ENCODE measurements at regions not wholly inside any gene's neighbourhood (a gene's known extent, or its start where the extent isn't known, plus 50 kb on each side); places are given as distances from the start of the nearest gene placed in this dataset.

- Histone ChIP-seq H3K4me1 (no peaks in the 10 kb centered on the region), H3K36me3 (no peaks in the 10 kb centered on the region), H3K27ac (no peak overlapping the region), H3K4me3 (no peak overlapping the region), H3K27me3 (no peaks in the 10 kb centered on the region), H3K9me3 (no peaks in the 10 kb centered on the region)
- no peak for TF ChIP-seq POLR2A (IDR thresholded peaks at IDR 0.05)
- TF ChIP-seq POLR2AphosphoS5 (IDR thresholded peaks at IDR 0.05; ENCODE audit: insufficient read depth in 1 of 2, low read depth in 1 of 2) = no peak
- TF ChIP-seq, protein P1, sequence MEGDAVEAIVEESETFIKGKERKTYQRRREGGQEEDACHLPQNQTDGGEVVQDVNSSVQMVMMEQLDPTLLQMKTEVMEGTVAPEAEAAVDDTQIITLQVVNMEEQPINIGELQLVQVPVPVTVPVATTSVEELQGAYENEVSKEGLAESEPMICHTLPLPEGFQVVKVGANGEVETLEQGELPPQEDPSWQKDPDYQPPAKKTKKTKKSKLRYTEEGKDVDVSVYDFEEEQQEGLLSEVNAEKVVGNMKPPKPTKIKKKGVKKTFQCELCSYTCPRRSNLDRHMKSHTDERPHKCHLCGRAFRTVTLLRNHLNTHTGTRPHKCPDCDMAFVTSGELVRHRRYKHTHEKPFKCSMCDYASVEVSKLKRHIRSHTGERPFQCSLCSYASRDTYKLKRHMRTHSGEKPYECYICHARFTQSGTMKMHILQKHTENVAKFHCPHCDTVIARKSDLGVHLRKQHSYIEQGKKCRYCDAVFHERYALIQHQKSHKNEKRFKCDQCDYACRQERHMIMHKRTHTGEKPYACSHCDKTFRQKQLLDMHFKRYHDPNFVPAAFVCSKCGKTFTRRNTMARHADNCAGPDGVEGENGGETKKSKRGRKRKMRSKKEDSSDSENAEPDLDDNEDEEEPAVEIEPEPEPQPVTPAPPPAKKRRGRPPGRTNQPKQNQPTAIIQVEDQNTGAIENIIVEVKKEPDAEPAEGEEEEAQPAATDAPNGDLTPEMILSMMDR (IDR thresholded peaks at IDR 0.05) = no peak
- no peak for DNase-seq (ENCODE audit: extremely low spot score in 2 of 2)
- intact Hi-C loops (cut with DNase I) = no loop called here
These were observed 233.6 kb upstream of the SOX4 start for GRCh38 chr6:21359926-21360325.

DNA sequence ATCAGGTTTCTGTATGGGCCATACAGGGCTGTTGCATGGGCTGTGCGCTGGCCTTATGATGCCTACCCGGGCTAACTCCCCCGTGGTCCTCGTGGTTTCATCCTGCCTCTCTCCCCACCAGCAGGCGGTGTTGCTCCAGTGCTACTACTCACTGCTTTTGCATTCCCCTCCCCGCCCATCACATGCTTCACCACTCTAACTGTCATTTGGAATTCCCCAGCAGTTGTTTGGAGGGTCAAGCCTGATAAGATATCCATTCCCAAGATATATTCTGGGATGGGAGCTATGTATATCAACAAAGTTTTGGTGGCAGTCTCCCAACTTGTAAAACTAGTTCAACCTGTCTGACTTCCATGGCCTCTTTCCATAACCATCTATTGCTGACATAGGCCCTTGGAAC is 233.2 kb upstream of the SOX4 start:
- no peaks in the 10 kb centered on the region for H3K4me1 ChIP-seq
- no peaks in the 10 kb centered on the region for H3K9me3 ChIP-seq
- TF ChIP-seq POLR2A (IDR thresholded peaks at IDR 0.05) = no peak
- TF ChIP-seq, protein P1 (IDR thresholded peaks at IDR 0.05) = no peak
- no peak for TF ChIP-seq POLR2AphosphoS5 (IDR thresholded peaks at IDR 0.05; ENCODE audit: insufficient read depth in 1 of 2, low read depth in 1 of 2)
- H3K36me3 ChIP-seq = no peaks in the 10 kb centered on the region
- no peak for DNase-seq (ENCODE audit: extremely low spot score in 2 of 2)
- H3K4me3 ChIP-seq = no peak overlapping the region
- intact Hi-C loops (cut with DNase I) = no loop called here
- no peaks in the 10 kb centered on the region for H3K27me3 ChIP-seq
- no peak overlapping the region for H3K27ac ChIP-seq

DNA sequence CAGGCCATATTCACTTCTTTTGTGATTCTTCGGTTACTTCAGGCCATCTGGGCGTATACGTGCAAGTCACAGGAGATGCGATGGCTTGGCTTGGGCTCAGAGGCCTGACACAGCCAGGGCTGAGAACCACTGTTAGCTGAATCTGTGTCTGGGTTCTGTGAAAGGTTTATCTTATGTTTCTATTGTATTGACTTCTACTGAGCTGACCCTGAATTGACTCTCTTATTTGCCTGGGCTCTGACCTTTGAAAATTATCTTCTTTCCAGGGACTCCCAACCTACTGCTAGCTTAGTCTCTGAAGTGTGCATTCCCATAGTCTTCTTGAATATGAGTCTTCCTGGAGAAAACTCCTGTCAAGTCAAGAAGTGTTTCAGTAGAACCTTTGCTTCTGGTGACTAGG is 226.4 kb upstream of the SOX4 start:
- intact Hi-C loops (cut with DNase I) = no loop called here
- Histone ChIP-seq H3K9me3 (no peaks in the 10 kb centered on the region), H3K4me3 (no peak overlapping the region), H3K27me3 (no peaks in the 10 kb centered on the region), H3K36me3 (no peaks in the 10 kb centered on the region), H3K27ac (no peak overlapping the region), H3K4me1 (peaks cover 14% of the 10 kb centered on the region)
- no peak for DNase-seq (ENCODE audit: extremely low spot score in 2 of 2)
- TF ChIP-seq, protein P1 (IDR thresholded peaks at IDR 0.05) = no peak
- no peak for TF ChIP-seq POLR2A (IDR thresholded peaks at IDR 0.05)
- no peak for TF ChIP-seq POLR2AphosphoS5 (IDR thresholded peaks at IDR 0.05; ENCODE audit: insufficient read depth in 1 of 2, low read depth in 1 of 2)

GRCh38 chr6:21367649-21368154 is 225.8 kb upstream of the SOX4 start:
- Histone ChIP-seq H3K27ac (no peak overlapping the region), H3K27me3 (no peaks in the 10 kb centered on the region), H3K4me1 (peaks cover 18% of the 10 kb centered on the region), H3K4me3 (no peak overlapping the region), H3K36me3 (no peaks in the 10 kb centered on the region), H3K9me3 (no peaks in the 10 kb centered on the region)
- no peak for TF ChIP-seq POLR2A (IDR thresholded peaks at IDR 0.05)
- TF ChIP-seq, protein P1 (IDR thresholded peaks at IDR 0.05) = no peak
- no peak for TF ChIP-seq POLR2AphosphoS5 (IDR thresholded peaks at IDR 0.05; ENCODE audit: insufficient read depth in 1 of 2, low read depth in 1 of 2)
- intact Hi-C loops (cut with DNase I) = no loop called here
- no peak for DNase-seq (ENCODE audit: extremely low spot score in 2 of 2)

- Histone ChIP-seq H3K36me3 (no peaks in the 10 kb centered on the region), H3K27ac (peak overlapping the region; percentile 83), H3K4me1 (peaks cover 18% of the 10 kb centered on the region), H3K9me3 (no peaks in the 10 kb centered on the region), H3K27me3 (no peaks in the 10 kb centered on the region), H3K4me3 (no peak overlapping the region)
- TF ChIP-seq POLR2AphosphoS5 (IDR thresholded peaks at IDR 0.05; ENCODE audit: insufficient read depth in 1 of 2, low read depth in 1 of 2) = no peak
- TF ChIP-seq, protein P1 (IDR thresholded peaks at IDR 0.05) = no peak
- TF ChIP-seq POLR2A (IDR thresholded peaks at IDR 0.05) = no peak
- intact Hi-C loops (cut with DNase I) = no loop called here
- no peak for DNase-seq (ENCODE audit: extremely low spot score in 2 of 2)
These were observed 222.5 kb upstream of the SOX4 start for GRCh38 chr6:21371061-21371460.
